Glutamatergic neuron (in vitro differentiated cells): ENCODE measurements at regions not wholly inside any gene's neighbourhood (a gene's known extent, or its start where the extent isn't known, plus 50 kb on each side); places are given as distances from the start of the nearest gene placed in this dataset.

ENCODE experiments used
- DNase-seq: peaks from one replicate; pipeline ENCODE4 v3.0.0; 2022
- H3K27ac Mint-ChIP-seq: one replicate; pipeline ENCODE4 v1.8.0; 2020; ENCODE audit warnings: mild to moderate bottlenecking, mixed read lengths, inconsistent platforms; ENCODE audit not compliant: unreplicated experiment
- H3K27me3 Mint-ChIP-seq: one replicate; pipeline ENCODE4 v1.8.0; 2020; ENCODE audit warnings: mild to moderate bottlenecking, moderate library complexity, mixed read lengths, inconsistent platforms; ENCODE audit not compliant: unreplicated experiment
- H3K36me3 Mint-ChIP-seq: one replicate; pipeline ENCODE4 v1.8.0; 2020; ENCODE audit warnings: mild to moderate bottlenecking, mixed read lengths, inconsistent platforms; ENCODE audit not compliant: unreplicated experiment
- H3K4me1 Mint-ChIP-seq: one replicate; pipeline ENCODE4 v1.8.0; 2020; ENCODE audit warnings: mild to moderate bottlenecking, low read depth, mixed read lengths, inconsistent platforms; ENCODE audit not compliant: unreplicated experiment
- H3K4me3 Mint-ChIP-seq: one replicate; pipeline ENCODE4 v1.8.0; 2020; ENCODE audit warnings: mild to moderate bottlenecking, mixed read lengths, inconsistent platforms; ENCODE audit not compliant: unreplicated experiment
- H3K9me3 Mint-ChIP-seq: one replicate; pipeline ENCODE4 v1.8.0; 2020; ENCODE audit warnings: mild to moderate bottlenecking, moderate library complexity, mixed read lengths, inconsistent platforms; ENCODE audit not compliant: unreplicated experiment
- TF ChIP-seq, protein P1 (sequence below): fragments of 200-600 bp; sonication (generic); IDR thresholded peaks from one replicate; pipeline ENCODE4 v1.5.0; 2021; ENCODE audit not compliant: partially characterized antibody, unreplicated experiment

DNA sequence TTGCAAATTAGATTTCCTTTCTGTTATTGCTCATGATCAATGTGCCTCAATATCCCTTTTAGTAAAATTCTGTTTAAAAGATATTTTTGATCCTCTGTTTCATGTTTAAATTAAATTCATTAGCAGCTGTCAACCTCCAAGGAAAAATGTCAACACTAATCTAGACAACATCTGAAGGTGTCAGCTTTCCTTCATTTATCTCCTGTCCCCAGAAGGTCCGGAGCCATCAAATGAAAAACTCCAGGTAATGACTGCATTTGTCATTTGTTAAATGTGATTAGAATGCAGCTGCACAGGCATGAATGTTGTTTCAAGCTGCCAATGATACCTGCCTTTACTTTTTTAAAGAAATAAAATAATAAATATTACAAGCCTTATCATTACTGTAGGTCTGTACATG, 463.7 kb upstream of the SEMA3A start:
- no peak overlapping the region for H3K4me3 Mint-ChIP-seq
- TF ChIP-seq, protein P1, sequence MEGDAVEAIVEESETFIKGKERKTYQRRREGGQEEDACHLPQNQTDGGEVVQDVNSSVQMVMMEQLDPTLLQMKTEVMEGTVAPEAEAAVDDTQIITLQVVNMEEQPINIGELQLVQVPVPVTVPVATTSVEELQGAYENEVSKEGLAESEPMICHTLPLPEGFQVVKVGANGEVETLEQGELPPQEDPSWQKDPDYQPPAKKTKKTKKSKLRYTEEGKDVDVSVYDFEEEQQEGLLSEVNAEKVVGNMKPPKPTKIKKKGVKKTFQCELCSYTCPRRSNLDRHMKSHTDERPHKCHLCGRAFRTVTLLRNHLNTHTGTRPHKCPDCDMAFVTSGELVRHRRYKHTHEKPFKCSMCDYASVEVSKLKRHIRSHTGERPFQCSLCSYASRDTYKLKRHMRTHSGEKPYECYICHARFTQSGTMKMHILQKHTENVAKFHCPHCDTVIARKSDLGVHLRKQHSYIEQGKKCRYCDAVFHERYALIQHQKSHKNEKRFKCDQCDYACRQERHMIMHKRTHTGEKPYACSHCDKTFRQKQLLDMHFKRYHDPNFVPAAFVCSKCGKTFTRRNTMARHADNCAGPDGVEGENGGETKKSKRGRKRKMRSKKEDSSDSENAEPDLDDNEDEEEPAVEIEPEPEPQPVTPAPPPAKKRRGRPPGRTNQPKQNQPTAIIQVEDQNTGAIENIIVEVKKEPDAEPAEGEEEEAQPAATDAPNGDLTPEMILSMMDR: no peak
- H3K36me3 Mint-ChIP-seq: no peaks in the 10 kb centered on the region
- no peaks in the 10 kb centered on the region for H3K9me3 Mint-ChIP-seq
- no peak for DNase-seq
- H3K27ac Mint-ChIP-seq: no peak overlapping the region
- no peaks in the 10 kb centered on the region for H3K4me1 Mint-ChIP-seq
- no peaks in the 10 kb centered on the region for H3K27me3 Mint-ChIP-seq

DNA sequence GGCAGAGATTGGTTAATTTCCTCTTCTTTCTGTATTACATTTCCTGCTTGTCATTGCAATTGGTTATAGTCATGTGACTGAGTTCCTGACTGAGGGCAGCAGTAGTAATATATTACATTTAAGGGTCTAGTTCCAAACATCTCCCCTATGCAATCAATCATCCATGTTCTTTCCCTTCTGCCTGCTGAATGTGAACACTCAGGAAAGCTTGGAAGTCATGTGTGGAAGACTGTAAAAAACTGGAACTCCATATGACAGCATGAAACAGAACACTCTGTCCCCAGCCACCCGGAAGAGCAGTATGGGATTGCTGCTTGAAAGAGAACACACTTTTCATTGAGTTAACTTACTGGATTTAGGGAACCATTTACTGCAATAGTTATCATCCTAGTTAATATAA, 459.7 kb upstream of the SEMA3A start:
- Mint-ChIP-seq H3K4me3 (no peak overlapping the region), H3K27ac (no peak overlapping the region), H3K27me3 (no peaks in the 10 kb centered on the region), H3K9me3 (no peaks in the 10 kb centered on the region), H3K36me3 (no peaks in the 10 kb centered on the region), H3K4me1 (no peaks in the 10 kb centered on the region)
- no peak for DNase-seq
- TF ChIP-seq, protein P1: no peak

DNA sequence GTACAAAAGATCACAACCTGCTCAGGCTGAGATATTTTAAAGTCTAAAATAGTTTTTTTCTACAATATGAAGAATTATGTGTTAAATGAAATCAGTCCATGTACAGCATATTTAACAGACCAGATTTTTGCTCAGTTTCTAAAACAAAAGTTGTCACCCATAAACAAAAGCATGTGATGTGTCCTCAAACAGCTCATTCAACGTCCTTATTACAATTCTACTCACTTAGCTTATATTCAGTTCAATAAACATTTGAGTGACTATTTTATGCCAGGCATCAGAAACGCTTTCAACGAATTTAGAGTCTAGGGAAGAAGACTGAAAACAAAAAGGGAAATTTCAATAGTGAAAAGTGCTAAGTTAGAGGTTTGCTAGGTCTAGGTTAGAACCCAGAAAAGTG, 457.3 kb upstream of the SEMA3A start:
- Mint-ChIP-seq H3K4me1 (no peaks in the 10 kb centered on the region), H3K9me3 (no peaks in the 10 kb centered on the region), H3K27me3 (no peaks in the 10 kb centered on the region), H3K36me3 (no peaks in the 10 kb centered on the region), H3K4me3 (no peak overlapping the region), H3K27ac (no peak overlapping the region)
- DNase-seq: no peak
- TF ChIP-seq, protein P1: no peak

DNA sequence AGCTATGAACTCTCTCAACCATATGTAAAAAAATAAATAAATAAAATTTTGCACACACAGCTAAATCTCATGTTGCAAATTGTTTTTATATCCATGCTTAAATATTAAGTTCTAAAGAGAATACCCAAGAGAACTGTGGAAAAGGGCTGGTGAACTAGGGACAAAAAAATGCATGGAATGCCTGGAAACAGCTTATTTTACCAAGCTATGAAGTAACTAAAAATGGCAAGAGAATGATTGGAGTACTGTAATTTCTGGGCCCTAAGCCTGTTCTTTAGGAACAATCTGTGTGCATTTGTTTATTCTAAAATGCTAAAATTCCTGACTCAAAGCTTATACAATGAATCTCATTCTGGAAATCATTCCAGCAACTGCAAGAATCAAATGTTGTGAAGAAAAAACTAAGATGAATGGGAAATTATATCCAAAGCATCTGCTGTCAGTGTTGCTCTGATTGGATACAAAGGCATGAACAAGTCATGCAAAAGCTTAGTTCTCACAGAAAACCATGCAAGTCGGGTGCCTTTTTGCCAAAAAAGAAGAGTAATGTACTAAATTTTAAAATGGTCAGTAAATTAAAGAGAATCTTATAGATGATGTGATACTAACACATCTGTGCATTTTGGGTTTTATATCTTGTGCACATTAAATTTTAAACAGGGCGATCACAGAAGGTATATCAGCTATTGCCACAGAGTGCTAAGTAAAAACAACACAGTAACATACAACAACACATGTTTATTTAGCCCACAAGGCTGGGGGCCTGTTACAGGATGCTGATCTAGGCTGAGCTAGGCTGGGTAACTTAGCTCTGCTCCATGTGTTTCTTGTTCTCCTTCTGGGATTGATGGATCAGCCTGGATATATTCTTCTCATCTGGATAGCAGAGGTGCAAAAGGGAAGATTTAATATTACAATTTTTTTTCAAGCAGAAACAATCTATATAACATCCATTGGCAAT, 453.5 kb upstream of the SEMA3A start:
- Mint-ChIP-seq H3K27me3 (no peaks in the 10 kb centered on the region), H3K4me1 (no peaks in the 10 kb centered on the region), H3K4me3 (no peak overlapping the region), H3K36me3 (no peaks in the 10 kb centered on the region), H3K27ac (no peak overlapping the region), H3K9me3 (no peaks in the 10 kb centered on the region)
- DNase-seq: no peak
- TF ChIP-seq, protein P1: no peak

DNA sequence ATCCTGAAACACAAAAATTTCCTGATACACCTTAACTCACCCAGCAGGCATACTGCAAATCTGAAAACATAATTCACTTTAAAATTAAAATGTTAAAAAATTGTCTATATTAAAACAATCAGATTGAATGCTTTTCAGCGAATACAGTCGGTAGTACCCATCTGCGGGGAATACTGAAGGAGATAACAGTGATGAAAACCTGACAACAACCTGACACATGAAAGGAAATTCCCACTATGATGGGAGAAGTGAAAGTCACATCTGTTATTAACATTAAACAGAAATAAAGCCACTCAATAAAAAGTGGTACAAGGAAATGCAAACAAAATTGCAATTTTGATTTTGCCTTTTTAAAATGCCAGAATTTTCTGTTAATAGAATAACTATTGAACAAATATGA, 448.0 kb upstream of the SEMA3A start:
- no peaks in the 10 kb centered on the region for H3K36me3 Mint-ChIP-seq
- DNase-seq: no peak
- no peak overlapping the region for H3K27ac Mint-ChIP-seq
- no peaks in the 10 kb centered on the region for H3K27me3 Mint-ChIP-seq
- TF ChIP-seq, protein P1: no peak
- no peak overlapping the region for H3K4me3 Mint-ChIP-seq
- H3K9me3 Mint-ChIP-seq: no peaks in the 10 kb centered on the region
- H3K4me1 Mint-ChIP-seq: no peaks in the 10 kb centered on the region
